Fibroblast of the aortic adventitia (primary cell): ENCODE measurements at regions not wholly inside any gene's neighbourhood (a gene's known extent, or its start where the extent isn't known, plus 50 kb on each side); places are given as distances from the start of the nearest gene placed in this dataset.

Experiments
- DNase-seq: peaks from one replicate; pipeline ENCODE4 v3.0.0-alpha.2; 2010; ENCODE audit warnings: low read depth
- H3K4me3 ChIP-seq: 2 replicates; pipeline ENCODE4 v1.5.1; 2011; ENCODE audit warnings: low read depth, mild to moderate bottlenecking, control low read depth, low read length, moderate library complexity
- TF ChIP-seq, protein P1 (sequence below): IDR thresholded peaks from 2 replicates; pipeline ENCODE4 v1.5.1; 2011; ENCODE audit warnings: mild to moderate bottlenecking, low read length, control low read depth, inconsistent platforms; ENCODE audit not compliant: insufficient read depth

DNA sequence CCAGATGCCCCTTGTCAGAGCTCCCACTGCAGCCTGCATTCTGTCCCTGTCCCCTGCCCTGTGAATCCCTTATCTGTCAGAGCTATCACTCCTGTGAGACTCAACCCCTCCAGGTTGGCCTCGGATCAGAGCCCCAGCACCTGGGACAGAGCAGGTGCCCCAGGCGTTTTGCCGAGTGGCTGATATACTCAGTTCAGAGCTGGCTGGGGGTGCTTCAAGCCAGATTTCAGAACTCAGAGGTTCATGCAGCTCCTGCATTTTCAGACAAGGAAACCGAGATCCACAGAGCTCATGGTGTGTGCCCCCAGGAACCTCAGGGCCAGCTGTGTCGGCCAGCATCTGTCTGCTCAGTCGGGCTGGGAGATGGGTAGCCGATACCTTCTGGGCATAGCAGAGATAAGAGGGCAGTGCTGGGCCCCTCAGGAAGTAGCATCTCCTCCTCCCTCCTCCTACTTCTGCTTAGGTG is 228.0 kb upstream of the RTL1 start:
- TF ChIP-seq, protein P1, sequence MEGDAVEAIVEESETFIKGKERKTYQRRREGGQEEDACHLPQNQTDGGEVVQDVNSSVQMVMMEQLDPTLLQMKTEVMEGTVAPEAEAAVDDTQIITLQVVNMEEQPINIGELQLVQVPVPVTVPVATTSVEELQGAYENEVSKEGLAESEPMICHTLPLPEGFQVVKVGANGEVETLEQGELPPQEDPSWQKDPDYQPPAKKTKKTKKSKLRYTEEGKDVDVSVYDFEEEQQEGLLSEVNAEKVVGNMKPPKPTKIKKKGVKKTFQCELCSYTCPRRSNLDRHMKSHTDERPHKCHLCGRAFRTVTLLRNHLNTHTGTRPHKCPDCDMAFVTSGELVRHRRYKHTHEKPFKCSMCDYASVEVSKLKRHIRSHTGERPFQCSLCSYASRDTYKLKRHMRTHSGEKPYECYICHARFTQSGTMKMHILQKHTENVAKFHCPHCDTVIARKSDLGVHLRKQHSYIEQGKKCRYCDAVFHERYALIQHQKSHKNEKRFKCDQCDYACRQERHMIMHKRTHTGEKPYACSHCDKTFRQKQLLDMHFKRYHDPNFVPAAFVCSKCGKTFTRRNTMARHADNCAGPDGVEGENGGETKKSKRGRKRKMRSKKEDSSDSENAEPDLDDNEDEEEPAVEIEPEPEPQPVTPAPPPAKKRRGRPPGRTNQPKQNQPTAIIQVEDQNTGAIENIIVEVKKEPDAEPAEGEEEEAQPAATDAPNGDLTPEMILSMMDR: no peak
- no peak for DNase-seq
- no peak overlapping the region for H3K4me3 ChIP-seq

DNA sequence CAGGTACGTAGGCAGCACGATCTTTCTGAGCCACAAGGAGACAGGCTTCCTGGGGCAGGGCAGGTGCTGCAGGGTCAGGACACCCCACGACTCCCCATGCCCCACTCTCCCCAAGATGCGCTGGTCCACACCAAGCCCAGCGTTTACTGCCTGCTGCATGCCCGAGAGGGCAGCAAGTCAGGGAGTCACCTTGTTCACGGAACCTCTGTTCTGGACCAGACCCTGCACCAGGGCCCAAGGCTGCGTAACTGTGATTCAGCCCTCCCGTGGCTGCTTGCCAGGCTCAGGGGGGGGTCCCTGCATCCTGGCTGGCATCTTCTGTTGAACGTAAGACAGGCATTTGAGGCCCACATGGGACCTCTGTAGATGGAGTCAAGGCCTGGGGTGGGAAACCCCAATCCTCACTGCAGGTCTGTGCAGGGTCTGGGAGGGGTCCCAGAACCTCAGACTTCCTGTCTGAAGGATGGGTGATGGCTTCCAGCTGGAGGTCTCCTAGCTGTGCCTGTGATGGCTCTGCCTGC is 228.6 kb upstream of the RTL1 start:
- DNase-seq: no peak
- H3K4me3 ChIP-seq: no peak overlapping the region
- TF ChIP-seq, protein P1: no peak

DNA sequence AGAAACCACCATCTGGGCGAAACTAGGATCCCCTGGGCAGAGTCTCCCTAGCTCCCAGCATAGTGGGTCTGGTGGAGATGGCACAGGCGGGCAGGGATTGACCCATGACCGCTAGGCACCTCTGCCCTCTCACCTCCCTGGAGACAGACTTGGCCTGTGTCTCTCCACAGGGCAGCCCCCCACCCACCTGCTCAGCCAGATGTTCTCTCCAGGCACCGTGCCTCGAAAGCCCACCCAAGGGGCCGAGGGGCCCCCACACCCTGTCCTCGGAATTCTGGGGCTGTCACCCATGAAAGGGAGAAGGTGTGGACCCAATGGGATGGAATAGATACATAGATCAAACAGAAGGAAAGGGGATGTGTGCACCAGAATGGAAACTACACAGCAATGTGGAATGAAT is 229.1 kb upstream of the RTL1 start:
- no peak for DNase-seq
- H3K4me3 ChIP-seq: no peak overlapping the region
- TF ChIP-seq, protein P1: no peak

DNA sequence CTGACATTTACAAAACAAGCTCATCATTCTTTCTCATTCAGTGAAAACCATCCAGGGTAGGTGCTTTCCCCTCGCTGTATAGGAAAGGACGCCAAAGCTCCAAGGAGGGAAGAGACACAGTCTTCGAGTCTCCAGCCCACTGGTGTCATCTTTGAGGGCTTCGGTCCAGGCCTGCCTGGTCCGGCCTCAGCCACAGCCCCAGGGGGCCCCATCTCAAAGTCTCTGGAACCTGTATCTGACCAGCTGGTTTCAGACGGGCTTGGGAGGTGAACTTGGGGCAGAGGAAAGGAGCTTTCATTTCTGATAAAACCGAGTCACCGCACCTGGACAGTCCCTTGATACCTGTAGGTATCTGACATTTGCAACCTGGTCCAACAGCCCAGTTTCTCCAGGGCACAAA is 229.5 kb upstream of the RTL1 start:
- no peak for DNase-seq
- H3K4me3 ChIP-seq: no peak overlapping the region
- TF ChIP-seq, protein P1: no peak

DNA sequence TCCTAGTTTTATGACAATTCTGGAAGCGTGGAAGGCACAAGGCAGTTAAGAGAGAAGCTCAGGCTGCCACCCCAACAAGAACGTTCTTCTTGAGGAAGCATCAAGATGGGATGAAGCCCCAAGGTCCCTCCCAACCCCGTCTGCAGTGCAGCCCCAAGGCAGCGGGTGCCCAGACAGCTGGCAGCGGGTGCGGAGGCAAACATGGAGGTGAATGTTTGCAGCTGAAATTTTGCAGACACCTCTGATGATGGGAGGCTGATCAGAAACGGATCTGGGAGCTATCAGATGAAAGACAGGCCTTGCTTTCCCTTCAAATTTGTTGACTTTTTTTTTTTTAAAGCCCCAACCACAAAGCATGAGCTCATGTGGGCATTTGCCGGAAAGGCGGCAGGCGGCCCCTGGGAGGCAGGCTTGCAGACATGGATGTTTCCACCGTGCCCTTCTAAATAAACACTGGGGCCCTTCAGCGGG is 230.7 kb upstream of the RTL1 start:
- no peak for DNase-seq
- TF ChIP-seq, protein P1: no peak

DNA sequence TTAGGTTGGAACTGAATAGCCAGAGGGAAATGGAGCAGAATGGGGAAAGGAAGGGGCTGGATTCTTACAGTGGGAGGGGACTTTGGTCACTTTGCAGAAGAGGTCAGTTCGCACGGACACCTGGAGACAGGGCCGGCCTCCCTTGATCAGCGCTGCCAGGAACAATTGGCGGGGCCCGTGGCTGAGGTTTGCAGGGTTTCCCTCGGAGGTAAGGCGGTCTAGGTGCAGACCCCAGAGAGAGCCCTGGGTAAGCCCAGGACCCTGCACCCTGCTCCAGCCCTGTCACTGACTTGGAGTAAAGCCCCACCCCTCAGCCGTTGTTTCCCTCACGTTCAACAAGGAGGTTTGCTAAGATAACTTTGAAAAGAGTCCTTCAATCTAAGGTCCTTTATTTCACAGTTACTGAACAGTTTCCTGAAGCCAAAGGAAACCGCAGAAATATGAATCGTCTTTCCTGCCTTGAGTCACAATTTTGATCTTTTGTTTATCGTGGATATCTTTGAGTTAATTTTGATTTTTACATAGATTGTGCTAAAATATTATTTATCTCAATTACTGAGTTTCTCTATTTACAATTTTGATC is 231.4 kb upstream of the RTL1 start:
- no peak overlapping the region for H3K4me3 ChIP-seq
- TF ChIP-seq, protein P1: no peak
- DNase-seq: no peak

More for the DNA sequence above, 230.7 kb upstream of the RTL1 start:
- no peak overlapping the region for H3K4me3 ChIP-seq
